Endothelial cell of umbilical vein (primary cell): ENCODE measurements at regions not wholly inside any gene's neighbourhood (a gene's known extent, or its start where the extent isn't known, plus 50 kb on each side); places are given as distances from the start of the nearest gene placed in this dataset.

Source experiments
- BruUV-seq: library from RNA; stranded (reverse); fragments of 400-500 nt; replicated peaks from 2 replicates; lab custom pipeline; 2021; lab: Mats Ljungman, UMichigan
- CTCF ChIA-PET: fragments of 300-600, 350-600 bp; sonication (Branson Sonifier 250); formaldehyde crosslinking; loops from one replicate; lab custom pipeline; 2021; ENCODE audit warnings: antibody characterized with exemption, inconsistent platforms; lab: Charles Lee
- POLR2A ChIA-PET: fragments of 300-600, 350-600 bp; sonication (Branson Sonifier 250); formaldehyde crosslinking; loops from one replicate; lab custom pipeline; 2021; ENCODE audit warnings: antibody characterized with exemption, inconsistent platforms; lab: Charles Lee
- DNase-seq: peaks from one replicate; pipeline ENCODE4 v3.0.0-alpha.2; 2011; ENCODE audit warnings: low read depth, low spot score
- FAIRE-seq: peaks from 2 replicates; lab custom pipeline; 2011; peaks lifted over from hg19 to GRCh38; lab: Jason Lieb, UNC
- H2AFZ ChIP-seq: 2 replicates; pipeline ENCODE4 v1.6.0; 2012; ENCODE audit warnings: low read depth, low read length, control low read depth, inconsistent platforms
- H3K27ac ChIP-seq: 2 replicates; pipeline ENCODE4 v1.5.1; 2011; ENCODE audit warnings: low read depth, mild to moderate bottlenecking, control low read depth, low read length, moderate library complexity; ENCODE audit not compliant: insufficient read depth
- H3K27me3 ChIP-seq, 2 experiments: 2 replicates each; pipeline versions ENCODE4 v1.6.0 to v1.6.1; 2011; ENCODE audit warnings: low read length in 2 of 2, mixed read lengths in 1 of 2; ENCODE audit not compliant: control insufficient read depth in 2 of 2, insufficient read depth in 2 of 2
- H3K36me3 ChIP-seq, 2 experiments: 2 replicates in 1 of 2; 3 replicates in 1 of 2; pipeline ENCODE4 v1.5.1; 2011; ENCODE audit warnings: low read length in 2 of 2, mild to moderate bottlenecking in 1 of 2, moderate library complexity in 1 of 2; ENCODE audit not compliant: control insufficient read depth in 2 of 2, insufficient read depth in 2 of 2; ENCODE audit errors: extremely low read depth in 1 of 2
- H3K4me1 ChIP-seq: 3 replicates; pipeline ENCODE4 v1.5.1; 2011; ENCODE audit warnings: mild to moderate bottlenecking, low read length; ENCODE audit not compliant: control insufficient read depth, insufficient read depth; ENCODE audit errors: extremely low read depth
- H3K4me2 ChIP-seq: 2 replicates; pipeline ENCODE4 v1.6.1; 2011; ENCODE audit warnings: low read length, control low read depth, mixed read lengths; ENCODE audit not compliant: insufficient read depth
- H3K4me3 ChIP-seq, 3 experiments: fragments of 200-600 bp in 1 of 3; sonication (generic), shearing (Covaris generic) in 1 of 3; replicated peaks in 1 of 3; 2 replicates each; pipeline ENCODE4 v1.5.1; 2011 to 2016; ENCODE audit warnings: control low read depth in 3 of 3, low read length in 3 of 3, mild to moderate bottlenecking in 2 of 3, inconsistent platforms in 1 of 3, low read depth in 1 of 3, moderate library complexity in 1 of 3; ENCODE audit not compliant: insufficient read depth in 1 of 3
- H3K79me2 ChIP-seq: 2 replicates; pipeline ENCODE4 v1.6.0; 2012; ENCODE audit warnings: low read length, inconsistent platforms; ENCODE audit not compliant: control insufficient read depth, insufficient read depth
- H3K9ac ChIP-seq: replicated peaks from 2 replicates; pipeline ENCODE3; 2011; ENCODE audit warnings: low read length, control low read depth; ENCODE audit not compliant: insufficient read depth; ENCODE audit errors: extremely low read depth
- H3K9me1 ChIP-seq: replicated peaks from 3 replicates; pipeline ENCODE4 v1.6.0; 2011; ENCODE audit warnings: mild to moderate bottlenecking, low read length; ENCODE audit not compliant: control insufficient read depth, insufficient read depth; ENCODE audit errors: extremely low read depth
- H3K9me3 ChIP-seq: replicated peaks from 2 replicates; pipeline ENCODE4 v1.5.1; 2012; ENCODE audit warnings: low read length, inconsistent platforms; ENCODE audit not compliant: control insufficient read depth, insufficient read depth
- H4K20me1 ChIP-seq: replicated peaks from 2 replicates; pipeline ENCODE3; 2011; ENCODE audit warnings: mild to moderate bottlenecking, low read length; ENCODE audit not compliant: control insufficient read depth, insufficient read depth; ENCODE audit errors: extremely low read depth
- CTCF ChIP-seq, 2 donors: IDR thresholded peaks; 1 replicate in 1 of 2; 2 replicates in 1 of 2; pipeline ENCODE4 v1.5.1; 2011; ENCODE audit warnings: low read length in 2 of 2, mild to moderate bottlenecking in 2 of 2, moderate library complexity in 2 of 2, control low read depth in 1 of 2, inconsistent platforms in 1 of 2, low read depth in 1 of 2; ENCODE audit not compliant: insufficient read depth in 1 of 2; ENCODE audit errors: extremely low read depth in 1 of 2
- EZH2 ChIP-seq: IDR thresholded peaks from 2 replicates; pipeline ENCODE4 v1.6.1; 2012; ENCODE audit warnings: borderline replicate concordance, low read depth, mild to moderate bottlenecking, moderate library complexity, low read length, inconsistent platforms; ENCODE audit not compliant: severe bottlenecking
- FOS ChIP-seq: IDR thresholded peaks from 2 replicates; pipeline ENCODE4 v1.6.1; 2011; ENCODE audit warnings: mild to moderate bottlenecking, low read length, moderate library complexity, borderline replicate concordance; ENCODE audit not compliant: insufficient read depth
- GATA2 ChIP-seq: IDR thresholded peaks from 2 replicates; pipeline ENCODE4 v1.7.0; 2011; ENCODE audit warnings: low read depth, mild to moderate bottlenecking, moderate library complexity, mixed read lengths, low read length; ENCODE audit not compliant: insufficient read length, insufficient read depth
- JUN ChIP-seq: IDR thresholded peaks from 2 replicates; pipeline ENCODE4 v1.6.1; 2011; ENCODE audit warnings: borderline replicate concordance, low read depth; ENCODE audit not compliant: insufficient read length, insufficient read depth
- MAX ChIP-seq: IDR thresholded peaks from 2 replicates; pipeline ENCODE4 v1.6.1; 2011; ENCODE audit not compliant: insufficient read depth, insufficient read length
- MYC ChIP-seq: IDR thresholded peaks from one replicate; pipeline ENCODE4 v1.6.1; 2011; ENCODE audit warnings: mild to moderate bottlenecking, low read depth, low read length
- POLR2A ChIP-seq: IDR thresholded peaks from 2 replicates; pipeline ENCODE4 v1.6.1; 2012; ENCODE audit warnings: low read depth, mild to moderate bottlenecking, control low read depth, low read length
- POLR2AphosphoS5 ChIP-seq: IDR thresholded peaks from 2 replicates; pipeline ENCODE4 v1.6.1; 2012; ENCODE audit warnings: low read depth, mild to moderate bottlenecking, control low read depth, low read length, moderate library complexity; ENCODE audit not compliant: insufficient read depth
- dilution Hi-C: fragments of 300-500 bp; cut with MboI; formaldehyde crosslinking; loops from one replicate; pipeline ENCODE4 v1.15.0; 2019; ENCODE audit warnings: low sequenced_read_pairs; ENCODE audit not compliant: extremely low pct_ligation_motif_present
- intact Hi-C: fragments of 100-400 bp; cut with micrococcal nuclease; formaldehyde crosslinking; loops from one replicate; pipeline ENCODE4 v1.10.0; 2022

GRCh38 chr6:28721372-28721771 lies 195.7 kb downstream of the GPX5 start:
- Histone ChIP-seq H3K9ac (no peak overlapping the region), H2AFZ (no peak overlapping the region), H3K36me3 (no peaks in the 10 kb centered on the region), H3K4me2 (no peak overlapping the region), H3K4me1 (no peaks in the 10 kb centered on the region), H4K20me1 (no peaks in the 10 kb centered on the region), H3K27me3 (peaks cover 0 to 2% of the 10 kb centered on the region in 2 experiments), H3K9me1 (no peaks in the 10 kb centered on the region), H3K9me3 (no peaks in the 10 kb centered on the region), H3K79me2 (no peaks in the 10 kb centered on the region), H3K4me3 (no peak overlapping the region), H3K27ac (no peak overlapping the region)
- ChIA-PET POLR2A (no interaction called here), CTCF (no interaction called here)
- intact Hi-C loops = no loop called here
- BruUV-seq = no TSS peak
- DNase-seq = no peak
- TF ChIP-seq GATA2 (no peak), FOS (no peak), MAX (no peak), CTCF (IDR thresholded peaks at IDR 0.05; ENCODE audit: extremely low read depth in 1 of 2, insufficient read depth in 1 of 2, low read depth in 1 of 2, low read length in 2 of 2) (no peak), MYC (no peak), POLR2AphosphoS5 (no peak), JUN (no peak), EZH2 (no peak), POLR2A (no peak)
- dilution Hi-C loops = no loop called here
- no peak for FAIRE-seq
